ENCODE measurements at regions not wholly inside any gene's neighbourhood (a gene's known extent, or its start where the extent isn't known, plus 50 kb on each side); places are given as distances from the start of the nearest gene placed in this dataset.

- no peaks in the 10 kb centered on the region for H3K27me3 ChIP-seq (ENCODE audit: control insufficient read depth, low read length)
- no peak overlapping the region for H3K27ac ChIP-seq (ENCODE audit: low read depth, low read length)
- H3K9me3 ChIP-seq (ENCODE audit: control insufficient read depth, insufficient read depth, low read length) = no peaks in the 10 kb centered on the region; the same call in 1 of the 2 replicates
- H3K9me2 ChIP-seq (replicated peaks; ENCODE audit: control insufficient read depth, low read length) = no peaks in the 10 kb centered on the region
- no peak overlapping the region for H3K4me2 ChIP-seq (ENCODE audit: low read length)
- H3K79me2 ChIP-seq (ENCODE audit: control insufficient read depth, low read length) = no peaks in the 10 kb centered on the region
- no peak for TF ChIP-seq CTCF (IDR thresholded peaks at IDR 0.05; ENCODE audit: low read depth, low read length, poor library complexity, severe bottlenecking)
- no peaks in the 10 kb centered on the region for H3K36me3 ChIP-seq (ENCODE audit: control insufficient read depth, low read length)
- peaks cover 8% of the 10 kb centered on the region for H3K4me1 ChIP-seq (ENCODE audit: control insufficient read depth, low read length)
- no peak overlapping the region for H3K4me3 ChIP-seq (ENCODE audit: low read length)
- no peaks in the 10 kb centered on the region for H3F3A ChIP-seq (ENCODE audit: control insufficient read depth, insufficient read depth)
- H4K20me1 ChIP-seq (ENCODE audit: control insufficient read depth, insufficient read depth, low read depth, low read length) = no peaks in the 10 kb centered on the region
Measured at GRCh38 chr2:7456762-7457161, 539.5 kb downstream of the RNF144A start.

- Histone ChIP-seq H3K79me2 (ENCODE audit: control insufficient read depth, low read length) (no peaks in the 10 kb centered on the region), H3K9me2 (replicated peaks; ENCODE audit: control insufficient read depth, low read length) (no peaks in the 10 kb centered on the region), H3K9me3 (ENCODE audit: control insufficient read depth, insufficient read depth, low read length) (no peaks in the 10 kb centered on the region; the same call in 1 of the 2 replicates), H3K27me3 (ENCODE audit: control insufficient read depth, low read length) (no peaks in the 10 kb centered on the region), H3K4me3 (ENCODE audit: low read length) (no peak overlapping the region), H3K4me1 (ENCODE audit: control insufficient read depth, low read length) (peaks cover 8% of the 10 kb centered on the region), H4K20me1 (ENCODE audit: control insufficient read depth, insufficient read depth, low read depth, low read length) (no peaks in the 10 kb centered on the region), H3K36me3 (ENCODE audit: control insufficient read depth, low read length) (no peaks in the 10 kb centered on the region), H3F3A (ENCODE audit: control insufficient read depth, insufficient read depth) (no peaks in the 10 kb centered on the region), H3K4me2 (ENCODE audit: low read length) (no peak overlapping the region), H3K27ac (ENCODE audit: low read depth, low read length) (no peak overlapping the region)
- no peak for TF ChIP-seq EZH2phosphoT487 (IDR thresholded peaks at IDR 0.05; ENCODE audit: borderline replicate concordance, low read length)
- no peak for TF ChIP-seq CTCF (IDR thresholded peaks at IDR 0.05; ENCODE audit: low read depth, low read length, poor library complexity, severe bottlenecking)
Measured at GRCh38 chr2:7458066-7458465, 540.9 kb downstream of the RNF144A start.

DNA sequence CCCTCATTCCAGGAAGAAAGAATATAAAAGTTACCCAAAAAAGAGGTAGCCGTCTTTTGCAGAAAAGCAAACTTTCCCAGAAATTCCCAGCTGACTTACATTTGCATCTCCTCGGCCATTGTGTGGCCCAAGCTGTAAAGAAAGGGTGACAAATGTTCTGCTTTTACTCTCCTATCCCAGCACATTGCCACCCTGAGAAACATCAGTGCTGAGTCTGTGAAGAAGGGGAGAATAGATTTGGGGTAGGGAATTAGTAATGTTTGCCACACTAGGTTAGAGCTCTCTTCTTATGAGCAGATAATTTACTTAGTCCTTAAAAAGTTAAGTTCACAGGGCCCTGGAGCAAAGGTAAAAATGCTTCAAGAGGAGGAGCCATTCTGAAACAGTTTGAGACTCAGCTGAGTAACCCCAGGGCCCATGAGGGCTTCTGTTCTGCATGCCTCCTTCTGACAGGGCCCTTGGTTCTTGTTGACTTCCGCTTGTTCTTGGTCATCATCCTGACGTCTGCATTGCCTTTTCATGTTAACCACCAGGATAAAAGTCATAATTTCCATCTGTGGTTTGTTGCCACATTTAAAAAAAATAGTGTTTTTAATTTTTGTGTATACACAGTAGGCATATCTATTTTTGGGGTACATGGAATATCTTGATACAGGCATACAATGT is 550.7 kb downstream of the RNF144A start:
- TF ChIP-seq CTCF (IDR thresholded peaks at IDR 0.05; ENCODE audit: low read depth, low read length, poor library complexity, severe bottlenecking) (no peak), EZH2phosphoT487 (IDR thresholded peaks at IDR 0.05; ENCODE audit: borderline replicate concordance, low read length) (no peak)
- H3K4me1 ChIP-seq (ENCODE audit: control insufficient read depth, low read length) = no peaks in the 10 kb centered on the region
- H3K9me2 ChIP-seq (replicated peaks; ENCODE audit: control insufficient read depth, low read length) = no peaks in the 10 kb centered on the region
- H3F3A ChIP-seq (ENCODE audit: control insufficient read depth, insufficient read depth) = no peaks in the 10 kb centered on the region
- H3K27ac ChIP-seq (ENCODE audit: low read depth, low read length) = no peak overlapping the region
- H3K36me3 ChIP-seq (ENCODE audit: control insufficient read depth, low read length) = no peaks in the 10 kb centered on the region
- H4K20me1 ChIP-seq (ENCODE audit: control insufficient read depth, insufficient read depth, low read depth, low read length) = no peaks in the 10 kb centered on the region
- no peaks in the 10 kb centered on the region for H3K9me3 ChIP-seq (ENCODE audit: control insufficient read depth, insufficient read depth, low read length)
- H3K4me2 ChIP-seq (ENCODE audit: low read length) = no peak overlapping the region
- H3K27me3 ChIP-seq (ENCODE audit: control insufficient read depth, low read length) = no peaks in the 10 kb centered on the region
- H3K79me2 ChIP-seq (ENCODE audit: control insufficient read depth, low read length) = no peaks in the 10 kb centered on the region
- H3K4me3 ChIP-seq (ENCODE audit: low read length) = no peak overlapping the region

Measured in DOHH2 (cell line).